T-helper 9 cell (primary cell): ENCODE measurements at regions not wholly inside any gene's neighbourhood (a gene's known extent, or its start where the extent isn't known, plus 50 kb on each side); places are given as distances from the start of the nearest gene placed in this dataset.

ENCODE experiments used
- DNase-seq: peaks from one replicate; pipeline ENCODE4 v3.0.0-alpha.2; 2020

- DNase-seq: no peak
Measured at GRCh38 chr10:129033790-129034272, 433.2 kb upstream of the MGMT start.

- DNase-seq: no peak
Measured at GRCh38 chr10:129035052-129035827, 431.8 kb upstream of the MGMT start.

GRCh38 chr10:129038522-129038921 lies 428.5 kb upstream of the MGMT start:
- no peak for DNase-seq

DNA sequence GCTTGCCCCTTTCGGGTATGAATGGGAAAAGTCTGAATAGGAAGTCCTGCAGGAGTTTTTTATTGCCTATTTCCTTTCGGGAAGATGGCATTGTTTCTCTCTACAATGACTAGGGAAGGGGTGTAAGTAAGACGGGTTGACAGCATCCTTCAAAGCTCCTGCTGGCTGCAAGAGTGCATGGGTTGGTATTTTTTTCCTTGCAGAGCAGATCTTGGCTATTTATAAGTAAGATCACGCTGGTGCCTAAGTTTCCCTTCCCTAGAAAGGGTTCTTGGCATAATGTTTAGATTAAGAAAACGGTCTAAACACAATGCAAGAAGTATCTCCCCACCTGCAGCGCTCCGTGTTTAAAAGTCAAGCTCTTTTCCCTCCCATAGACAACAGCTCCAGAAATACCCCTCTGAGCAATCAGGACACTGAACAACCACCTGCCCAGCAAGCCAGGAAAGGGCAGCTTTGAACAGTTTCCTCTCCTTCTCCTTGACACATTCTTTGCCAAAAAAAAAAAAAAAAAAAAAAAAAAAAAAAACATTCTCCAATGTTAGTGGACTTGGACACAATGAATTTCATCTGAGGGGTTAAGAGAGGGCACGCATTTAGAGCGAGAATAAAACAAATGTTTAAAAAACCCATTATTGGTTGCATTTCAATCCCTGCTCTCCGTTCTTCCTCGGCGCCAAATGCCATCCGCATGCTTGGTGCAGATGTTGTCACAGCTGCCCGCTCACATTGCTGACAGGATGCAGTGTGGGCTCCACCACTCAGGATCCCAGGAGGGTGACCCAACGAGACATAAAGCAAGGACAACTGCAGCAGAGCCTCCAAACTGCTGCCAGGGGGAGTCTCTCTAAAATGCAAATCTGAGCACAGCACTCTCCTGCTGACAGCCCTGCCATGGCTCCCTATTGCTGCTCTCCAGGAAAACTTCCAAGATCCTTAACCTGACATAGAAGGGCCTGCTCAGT lies 427.4 kb upstream of the MGMT start:
- no peak for DNase-seq

- no peak for DNase-seq
Measured at GRCh38 chr10:129040377-129040776, 426.7 kb upstream of the MGMT start.

GRCh38 chr10:129041916-129042315 lies 425.1 kb upstream of the MGMT start:
- DNase-seq: no peak

DNA sequence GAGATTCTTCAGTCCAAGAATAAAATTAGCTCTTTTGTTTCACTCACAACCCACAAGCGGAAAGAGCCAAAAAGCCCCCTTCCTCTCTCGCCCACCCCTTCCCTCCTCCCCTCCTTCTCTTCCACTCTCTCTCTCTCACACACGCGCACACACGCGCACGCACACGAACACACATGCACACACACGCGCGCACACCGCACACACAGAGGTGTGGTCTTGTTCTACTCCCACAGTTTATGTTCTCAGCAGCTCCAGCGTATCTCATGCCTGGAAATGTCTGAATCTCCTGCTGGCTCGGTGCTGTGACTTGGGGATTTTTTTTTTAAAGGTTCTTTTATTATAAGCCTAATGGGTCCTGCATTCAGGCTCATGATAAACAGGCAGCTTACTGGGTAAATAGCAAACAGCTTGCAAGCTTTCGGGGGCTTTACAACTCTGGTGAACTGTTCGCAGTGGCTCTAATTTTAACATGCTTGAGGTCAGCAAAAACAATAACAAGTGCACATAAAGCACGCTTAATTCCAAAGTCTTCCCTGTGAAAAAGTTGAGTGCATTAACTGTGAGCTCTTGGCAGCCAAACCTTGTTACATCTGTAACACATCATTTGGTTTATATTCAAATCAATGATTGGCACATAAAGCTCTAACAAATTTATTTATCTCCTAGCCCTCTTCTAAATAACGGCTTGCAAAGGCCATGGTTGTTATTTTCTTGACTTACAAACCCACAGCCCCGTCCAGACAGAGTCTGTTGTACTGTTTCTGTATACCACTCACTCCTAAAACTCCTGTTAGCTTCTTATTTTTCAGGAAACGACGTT lies 424.1 kb upstream of the MGMT start:
- DNase-seq: no peak

GRCh38 chr10:129043691-129044090 lies 423.4 kb upstream of the MGMT start:
- DNase-seq: no peak

- DNase-seq: no peak
Measured at GRCh38 chr10:129045599-129045998, 421.4 kb upstream of the MGMT start.

- DNase-seq: no peak
Measured at GRCh38 chr10:129046065-129046681, 420.9 kb upstream of the MGMT start.

GRCh38 chr10:129046962-129047361 lies 420.1 kb upstream of the MGMT start:
- no peak for DNase-seq

GRCh38 chr10:129047600-129047999 lies 419.4 kb upstream of the MGMT start:
- no peak for DNase-seq

- DNase-seq: no peak
Measured at GRCh38 chr10:129048513-129048912, 418.5 kb upstream of the MGMT start.

DNA sequence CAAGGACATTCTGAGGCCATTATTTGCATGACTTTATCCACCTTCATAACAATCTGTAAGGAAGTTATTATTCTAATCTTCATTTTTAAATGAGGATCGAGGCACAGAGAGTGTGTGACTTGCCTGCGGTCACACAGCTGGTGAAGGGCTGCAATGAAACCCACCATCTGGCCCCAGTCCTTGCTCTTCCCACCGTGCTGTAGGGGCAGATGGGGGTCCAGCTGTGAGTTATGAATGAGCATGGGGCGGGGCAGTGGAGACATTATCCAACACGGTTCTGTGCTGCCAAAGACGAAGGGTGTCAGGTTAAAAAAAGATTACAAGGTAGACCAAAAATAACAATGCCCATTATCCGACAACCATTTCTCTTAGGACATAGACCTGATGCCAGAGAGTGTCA lies 417.5 kb upstream of the MGMT start:
- no peak for DNase-seq

- no peak for DNase-seq
Measured at GRCh38 chr10:129055225-129055624, 411.8 kb upstream of the MGMT start.

DNA sequence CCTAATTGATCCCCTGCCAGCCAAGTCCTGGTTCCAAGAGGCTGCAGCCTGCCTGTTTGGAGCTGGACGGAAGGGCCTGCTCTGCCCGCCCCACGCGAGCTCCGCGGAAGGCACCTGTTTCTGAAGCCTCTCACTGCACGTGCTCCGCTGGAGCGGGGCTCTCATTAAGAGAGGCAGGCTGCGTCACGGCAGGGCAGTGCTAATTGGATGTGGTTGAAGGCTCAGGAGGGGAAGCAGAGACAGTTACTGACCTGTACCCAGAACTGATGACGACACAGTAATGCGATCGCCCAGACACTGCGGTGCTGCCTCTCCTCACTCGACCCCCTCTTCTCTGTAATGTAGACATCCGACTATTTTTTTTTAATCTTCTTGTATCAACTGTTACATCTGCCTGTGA lies 411.1 kb upstream of the MGMT start:
- DNase-seq: no peak

- DNase-seq: no peak
Measured at GRCh38 chr10:129056734-129057689, 410.0 kb upstream of the MGMT start.

DNA sequence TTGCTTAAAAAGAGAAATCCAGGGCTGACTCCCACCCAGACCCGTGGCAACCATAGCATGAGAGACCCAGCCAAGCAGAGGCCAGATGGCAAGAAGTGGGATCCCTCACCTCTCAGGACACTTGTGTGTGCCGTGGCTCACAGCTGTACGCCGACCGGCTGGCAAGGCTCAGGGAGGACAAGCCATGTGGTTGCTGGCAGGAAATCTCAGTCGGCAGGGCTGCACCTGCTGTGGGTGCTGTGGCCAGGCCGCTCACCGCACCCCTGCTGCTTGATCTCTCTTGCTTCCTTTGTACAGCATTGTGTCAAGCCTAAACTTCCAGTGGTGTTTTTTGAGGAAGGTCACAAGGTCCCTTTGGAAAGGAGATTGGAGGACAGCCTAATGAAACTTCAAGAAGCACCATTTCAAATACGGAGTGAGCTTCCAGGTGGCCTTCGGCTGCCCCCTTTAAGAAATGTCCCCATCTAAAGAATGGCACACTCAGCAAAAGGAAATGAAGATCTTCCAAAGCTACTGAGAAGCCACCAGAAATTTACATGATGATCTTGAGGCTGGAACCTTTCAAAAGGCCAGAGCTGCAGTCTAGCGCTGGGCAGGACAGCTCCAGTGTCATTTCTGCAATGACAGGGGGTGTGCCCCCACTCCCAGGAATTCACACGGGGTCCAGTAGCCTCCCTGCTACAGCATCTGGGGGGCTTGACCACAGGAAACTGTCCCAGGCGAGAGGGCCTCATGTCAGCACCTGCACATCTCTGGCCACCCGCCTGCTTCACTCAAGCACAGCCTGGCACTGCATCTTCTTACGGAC lies 409.0 kb upstream of the MGMT start:
- DNase-seq: no peak

DNA sequence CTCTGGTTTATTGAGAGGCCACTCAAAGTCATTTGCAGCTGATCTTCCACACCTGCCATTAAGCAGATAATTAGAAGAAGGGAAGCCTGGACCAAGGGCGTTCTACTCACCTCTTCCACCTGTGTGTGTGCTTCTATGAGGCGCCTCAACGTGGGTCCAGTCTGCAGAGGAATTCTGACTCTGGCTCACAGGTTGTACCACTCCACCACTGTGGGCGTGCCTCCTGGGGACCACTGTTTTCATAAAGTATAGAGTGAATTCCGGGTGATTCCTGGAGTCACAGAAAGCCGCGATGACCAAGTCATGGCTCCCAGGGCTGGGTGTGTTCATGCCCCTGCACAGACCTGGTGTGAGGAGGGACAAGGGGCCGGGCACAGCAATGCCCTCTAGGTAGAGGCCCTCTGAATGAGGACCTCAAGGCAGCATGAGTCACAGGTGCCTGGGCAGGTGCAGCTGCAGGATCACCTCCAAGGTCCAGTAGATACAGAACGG lies 408.3 kb upstream of the MGMT start:
- DNase-seq: no peak

DNA sequence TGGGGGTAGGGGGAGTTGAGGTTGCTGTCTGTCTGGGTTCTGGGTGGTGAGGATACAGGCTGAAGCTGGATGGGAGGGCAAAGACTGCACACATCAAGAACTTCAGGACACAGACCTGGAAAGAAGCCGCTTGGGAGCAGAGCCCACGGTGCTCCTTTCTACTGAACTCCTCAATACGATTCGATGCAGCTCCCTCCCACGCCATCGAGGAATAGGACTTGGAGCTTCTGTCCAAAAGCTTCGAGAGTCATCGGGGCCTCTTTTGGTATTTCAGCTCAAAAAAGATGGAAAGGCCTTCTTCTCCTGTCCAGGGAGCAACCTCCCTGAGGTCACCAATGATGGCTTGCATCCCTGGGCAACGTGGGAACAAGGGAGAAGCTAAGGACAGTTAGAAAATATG lies 407.1 kb upstream of the MGMT start:
- DNase-seq: no peak
